NCI-H82 (cell line): ENCODE measurements at regions not wholly inside any gene's neighbourhood (a gene's known extent, or its start where the extent isn't known, plus 50 kb on each side); places are given as distances from the start of the nearest gene placed in this dataset.

Experiments
- DNase-seq: peaks from one replicate; lab custom pipeline; 2025; lab: John Stamatoyannopoulos, UW

- no peak for DNase-seq
Measured at GRCh38 chr7:131268906-131269305, 58.8 kb upstream of the MKLN1 start.

DNA sequence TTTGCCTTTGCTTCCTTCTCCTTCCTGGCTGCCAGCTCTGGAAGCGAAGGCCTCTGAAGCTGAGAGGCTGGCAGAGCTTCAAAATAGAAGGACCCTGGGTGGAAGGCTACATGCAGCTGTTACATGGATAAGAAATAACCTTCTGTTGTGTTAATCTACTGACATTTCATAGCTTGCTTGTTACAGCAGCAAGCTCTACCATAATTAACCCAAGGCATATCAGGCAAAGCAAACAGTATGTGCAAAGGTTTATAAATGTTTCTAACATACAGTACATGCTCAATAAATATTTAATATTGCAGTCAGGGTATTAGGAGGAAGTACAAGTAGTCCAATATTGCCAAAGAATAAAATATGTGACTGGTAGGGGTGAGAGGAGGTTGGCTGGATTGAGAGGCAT lies 55.6 kb upstream of the MKLN1 start:
- DNase-seq, result no peak

DNA sequence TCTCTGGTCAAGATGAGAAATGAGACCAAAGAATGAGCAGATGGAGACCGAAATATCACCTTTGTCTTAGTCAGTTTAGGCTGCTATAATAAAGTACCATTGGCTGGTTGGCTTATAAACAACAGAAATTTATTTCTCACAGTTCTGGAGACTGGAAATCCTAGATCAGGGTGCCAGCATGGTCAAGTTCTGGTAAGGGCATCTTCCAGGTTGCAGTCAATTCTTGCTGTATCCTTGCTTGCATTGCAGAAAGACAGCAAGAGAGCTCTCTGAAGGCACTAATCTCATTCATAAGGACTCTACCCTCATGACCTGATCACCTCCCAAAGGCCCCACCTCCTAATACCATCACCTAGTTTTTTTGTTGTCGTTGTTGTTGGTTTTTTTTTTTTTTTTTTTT lies 52.7 kb upstream of the MKLN1 start:
- no peak for DNase-seq

- no peak for DNase-seq
Measured at GRCh38 chr7:131276190-131276589, 51.5 kb upstream of the MKLN1 start.

DNA sequence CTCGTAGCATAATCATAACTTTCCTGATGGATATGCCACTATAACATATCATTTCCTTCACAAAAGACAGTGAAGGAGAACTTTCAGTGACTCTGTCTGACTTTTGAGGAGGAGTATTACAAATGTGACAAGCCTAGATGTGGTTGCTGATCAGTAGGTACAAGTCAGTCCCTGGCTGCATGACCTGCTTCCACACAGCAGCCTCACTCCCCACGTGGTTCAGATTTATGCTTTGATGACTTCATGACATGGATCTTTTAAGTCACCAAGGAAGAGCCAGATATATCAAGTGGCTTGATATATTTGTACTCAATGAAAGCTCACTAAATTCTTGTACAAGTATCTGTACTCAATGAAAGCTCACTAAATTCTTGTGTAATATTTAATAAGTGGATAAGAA lies 50.9 kb upstream of the MKLN1 start:
- DNase-seq, result no peak
